BE2C (cell line): ENCODE measurements at regions not wholly inside any gene's neighbourhood (a gene's known extent, or its start where the extent isn't known, plus 50 kb on each side); places are given as distances from the start of the nearest gene placed in this dataset.
"Not testable (repeated sequence)": the region's sequence is repeated elsewhere in the genome, so short reads cannot be mapped to it uniquely, and the experiment has no call there.

Experiments used
- DNase-seq: peaks from one replicate; pipeline ENCODE4 v3.0.0-alpha.2; 2020
- H3K27me3 ChIP-seq: fragments of 250-450 bp; sonication (Bioruptor Pico); 2 replicates; pipeline ENCODE4 v1.5.1; 2020; ENCODE audit warnings: mild to moderate bottlenecking
- H3K36me3 ChIP-seq: fragments of 250-450 bp; sonication (Bioruptor Pico); 2 replicates; pipeline ENCODE4 v1.5.1; 2020; ENCODE audit warnings: mild to moderate bottlenecking
- H3K4me1 ChIP-seq: fragments of 250-450 bp; sonication (Bioruptor Pico); 2 replicates; pipeline ENCODE4 v1.5.1; 2020
- H3K4me3 ChIP-seq: 2 replicates; pipeline ENCODE4 v1.5.1; 2011; ENCODE audit warnings: low read depth, low read length
- H3K9me3 ChIP-seq: fragments of 250-450 bp; sonication (Bioruptor Pico); 2 replicates; pipeline ENCODE4 v1.5.1; 2020
- TF ChIP-seq, protein P1 (sequence below): IDR thresholded peaks from 2 replicates; pipeline ENCODE4 v1.5.1; 2012; ENCODE audit warnings: mild to moderate bottlenecking, low read depth, low read length

DNA sequence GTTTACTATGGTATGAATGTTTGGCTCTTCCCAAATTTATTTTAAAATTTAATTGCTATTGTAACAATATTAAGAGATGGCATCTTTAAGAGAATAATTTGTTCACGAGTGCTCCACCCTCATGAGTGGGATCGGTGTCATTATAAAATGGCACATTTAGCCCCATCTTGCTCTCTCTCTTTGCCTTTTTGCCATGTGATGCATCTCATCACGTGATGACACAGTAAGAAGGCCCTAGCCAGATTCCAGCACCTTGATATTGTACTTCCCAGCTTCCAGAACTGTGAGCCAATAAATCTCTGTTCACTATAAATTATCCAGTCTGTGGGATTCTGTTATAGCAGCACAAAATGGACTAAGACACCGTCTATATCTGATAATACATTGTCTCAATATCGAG, 355.8 kb downstream of the AMY1C start:
- no peaks in the 10 kb centered on the region for H3K9me3 ChIP-seq

DNA sequence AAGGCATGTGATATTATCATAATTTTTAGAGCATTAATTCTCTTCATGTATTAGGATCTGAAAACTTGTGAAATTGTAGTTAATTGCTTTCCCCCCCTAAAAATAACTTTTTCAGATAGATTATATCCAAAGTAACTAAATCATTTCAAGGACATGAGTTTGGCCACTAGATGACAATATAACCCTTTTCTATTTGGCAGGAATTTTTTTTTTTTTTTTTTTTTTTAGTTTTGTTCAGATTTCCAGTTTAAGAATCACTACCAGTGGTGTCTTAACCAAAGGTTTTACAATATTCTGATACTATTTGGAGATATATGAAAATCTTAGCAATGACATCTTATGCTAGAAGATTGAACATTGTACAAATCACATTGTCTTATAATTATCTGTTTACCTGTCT, 370.8 kb downstream of the AMY1C start:
- no peaks in the 10 kb centered on the region for H3K9me3 ChIP-seq
- TF ChIP-seq, protein P1, sequence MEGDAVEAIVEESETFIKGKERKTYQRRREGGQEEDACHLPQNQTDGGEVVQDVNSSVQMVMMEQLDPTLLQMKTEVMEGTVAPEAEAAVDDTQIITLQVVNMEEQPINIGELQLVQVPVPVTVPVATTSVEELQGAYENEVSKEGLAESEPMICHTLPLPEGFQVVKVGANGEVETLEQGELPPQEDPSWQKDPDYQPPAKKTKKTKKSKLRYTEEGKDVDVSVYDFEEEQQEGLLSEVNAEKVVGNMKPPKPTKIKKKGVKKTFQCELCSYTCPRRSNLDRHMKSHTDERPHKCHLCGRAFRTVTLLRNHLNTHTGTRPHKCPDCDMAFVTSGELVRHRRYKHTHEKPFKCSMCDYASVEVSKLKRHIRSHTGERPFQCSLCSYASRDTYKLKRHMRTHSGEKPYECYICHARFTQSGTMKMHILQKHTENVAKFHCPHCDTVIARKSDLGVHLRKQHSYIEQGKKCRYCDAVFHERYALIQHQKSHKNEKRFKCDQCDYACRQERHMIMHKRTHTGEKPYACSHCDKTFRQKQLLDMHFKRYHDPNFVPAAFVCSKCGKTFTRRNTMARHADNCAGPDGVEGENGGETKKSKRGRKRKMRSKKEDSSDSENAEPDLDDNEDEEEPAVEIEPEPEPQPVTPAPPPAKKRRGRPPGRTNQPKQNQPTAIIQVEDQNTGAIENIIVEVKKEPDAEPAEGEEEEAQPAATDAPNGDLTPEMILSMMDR: peak; percentile 50; the same call in 1 of the 2 replicates
- peaks cover 14% of the 10 kb centered on the region for H3K4me1 ChIP-seq
- H3K36me3 ChIP-seq: no peaks in the 10 kb centered on the region
- no peak overlapping the region for H3K4me3 ChIP-seq
- no peaks in the 10 kb centered on the region for H3K27me3 ChIP-seq
- DNase-seq: no peak

More for the DNA sequence above, 355.8 kb downstream of the AMY1C start:
- Histone ChIP-seq H3K4me1 (no peaks in the 10 kb centered on the region), H3K36me3 (no peaks in the 10 kb centered on the region), H3K27me3 (no peaks in the 10 kb centered on the region), H3K4me3 (no peak overlapping the region)
- TF ChIP-seq, protein P1: no peak
- DNase-seq: no peak

DNA sequence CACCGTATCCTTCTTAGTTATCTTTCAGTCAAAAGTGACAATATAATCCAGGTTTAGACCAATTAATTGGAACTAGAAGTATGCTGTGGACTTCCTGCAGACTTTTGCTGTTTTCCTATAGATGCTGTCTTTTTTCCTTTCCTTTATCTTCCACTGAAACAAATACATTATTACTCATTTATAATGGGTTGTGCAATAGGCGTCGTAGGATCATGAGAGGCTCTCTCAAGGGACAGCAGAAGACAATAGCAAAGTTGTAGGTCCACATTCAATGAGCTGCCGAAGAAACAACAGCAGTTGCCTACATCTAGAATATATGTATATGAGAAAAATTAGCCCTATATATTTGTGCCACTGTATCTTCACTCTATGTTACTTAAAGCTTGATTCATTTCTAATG, 371.6 kb downstream of the AMY1C start:
- H3K4me3 ChIP-seq: no peak overlapping the region
- no peaks in the 10 kb centered on the region for H3K36me3 ChIP-seq
- H3K4me1 ChIP-seq: peaks cover 14% of the 10 kb centered on the region
- no peaks in the 10 kb centered on the region for H3K27me3 ChIP-seq
- TF ChIP-seq, protein P1: no peak
- H3K9me3 ChIP-seq: no peaks in the 10 kb centered on the region
- DNase-seq: no peak

DNA sequence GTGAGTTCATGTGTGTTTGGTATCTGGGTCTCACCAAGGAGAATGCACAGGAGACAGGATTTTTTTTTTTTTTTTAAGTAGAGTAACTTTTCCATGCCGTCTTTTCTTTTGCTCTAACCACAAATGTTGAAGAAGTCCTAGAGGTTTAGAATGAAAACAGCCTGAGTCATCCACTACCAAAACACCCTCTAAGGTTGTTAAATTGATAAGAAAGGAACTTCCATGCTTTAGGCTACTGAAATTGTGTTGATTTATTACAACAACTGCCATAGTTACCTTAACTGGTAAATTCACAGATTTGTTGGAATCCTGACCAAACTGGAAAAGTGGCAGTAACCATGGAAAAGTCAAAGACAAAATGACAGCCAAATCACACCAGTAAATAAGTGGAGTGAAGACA, 375.6 kb downstream of the AMY1C start:
- TF ChIP-seq, protein P1: no peak
- H3K4me1 ChIP-seq: no peaks in the 10 kb centered on the region; the same call in 1 of the 2 replicates
- H3K36me3 ChIP-seq: no peaks in the 10 kb centered on the region
- no peak overlapping the region for H3K4me3 ChIP-seq
- no peaks in the 10 kb centered on the region for H3K27me3 ChIP-seq
- no peaks in the 10 kb centered on the region for H3K9me3 ChIP-seq
- no peak for DNase-seq

DNA sequence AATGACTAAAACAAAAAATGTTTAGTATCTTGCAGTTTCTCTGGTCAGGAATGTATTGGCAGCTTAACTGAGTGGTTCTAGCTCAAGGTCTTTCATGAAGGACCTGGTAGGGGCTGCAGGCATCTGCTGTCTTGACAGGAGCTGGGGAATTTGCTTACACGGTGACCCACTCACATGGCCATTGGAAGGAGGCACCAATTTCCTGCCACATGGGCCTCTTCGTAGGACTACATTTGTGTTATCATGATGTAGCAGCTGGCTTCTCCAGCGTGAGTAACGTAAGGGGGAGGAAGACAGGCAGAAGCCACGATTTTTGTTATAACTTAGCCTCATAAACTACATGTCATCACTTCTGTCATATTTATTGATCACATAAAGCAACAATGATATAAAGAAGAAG, 376.3 kb downstream of the AMY1C start:
- Histone ChIP-seq H3K27me3 (no peaks in the 10 kb centered on the region), H3K4me3 (no peak overlapping the region), H3K36me3 (no peaks in the 10 kb centered on the region), H3K9me3 (no peaks in the 10 kb centered on the region), H3K4me1 (no peaks in the 10 kb centered on the region; the same call in 1 of the 2 replicates)
- DNase-seq: no peak
- TF ChIP-seq, protein P1: no peak

DNA sequence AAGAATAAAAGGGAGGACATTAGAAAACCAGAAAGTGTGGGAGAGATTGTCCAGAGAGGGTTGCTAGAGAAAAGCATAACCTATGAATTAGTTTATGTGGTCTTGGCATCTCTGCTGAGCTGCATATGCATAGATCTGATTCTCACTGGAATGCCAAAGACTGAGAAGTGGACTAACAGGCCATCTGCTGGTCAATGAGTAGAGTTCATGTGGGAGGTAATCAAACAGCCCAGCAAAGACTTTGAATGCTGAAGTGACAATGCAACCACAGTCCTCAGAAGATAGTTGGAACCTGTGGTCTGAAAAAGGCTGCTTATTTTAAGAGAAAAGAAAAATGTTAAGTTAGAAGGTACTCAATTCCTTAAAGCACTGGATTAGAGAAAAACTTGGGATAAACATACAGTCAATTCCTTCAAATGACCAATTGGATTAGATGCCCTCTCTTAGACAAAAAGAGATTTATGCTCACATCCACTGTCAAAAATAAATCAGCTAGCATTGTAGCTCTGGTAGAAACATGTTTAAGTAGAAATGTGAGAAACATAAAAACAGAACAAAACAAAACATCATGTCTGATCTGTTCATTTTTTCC, 382.8 kb downstream of the AMY1C start:
- Histone ChIP-seq H3K27me3 (no peaks in the 10 kb centered on the region), H3K36me3 (no peaks in the 10 kb centered on the region), H3K4me3 (no peak overlapping the region), H3K9me3 (no peaks in the 10 kb centered on the region), H3K4me1 (no peaks in the 10 kb centered on the region; the same call in 1 of the 2 replicates)
- peak; percentile 24 for DNase-seq
- TF ChIP-seq, protein P1: peak; percentile 84

DNA sequence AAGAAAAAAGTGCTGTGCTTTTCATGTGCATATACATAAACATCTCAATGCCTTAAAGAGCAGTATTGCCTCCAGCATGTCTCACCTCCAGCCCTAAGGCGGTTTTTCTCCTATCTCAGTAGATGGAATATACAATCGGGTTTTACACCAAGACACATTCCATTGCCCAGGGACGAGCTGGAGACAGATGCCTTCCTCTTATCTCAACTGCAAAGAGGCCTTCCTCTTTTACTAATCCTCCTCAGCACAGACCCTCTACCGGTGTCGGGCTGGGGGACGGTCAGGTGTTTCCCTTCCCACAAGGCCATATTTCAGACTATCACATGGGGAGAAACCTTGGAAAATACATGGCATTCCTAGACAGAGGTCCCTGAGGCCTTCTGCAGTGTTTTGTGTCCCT, 385.3 kb downstream of the AMY1C start:
- not testable (repeated sequence) for H3K4me3 ChIP-seq

More for the DNA sequence above, 385.3 kb downstream of the AMY1C start:
- H3K27me3 ChIP-seq, H3K36me3 ChIP-seq, H3K9me3 ChIP-seq, H3K4me1 ChIP-seq, DNase-seq: not testable (repeated sequence)
